Epithelial cell of esophagus (primary cell): ENCODE measurements at regions not wholly inside any gene's neighbourhood (a gene's known extent, or its start where the extent isn't known, plus 50 kb on each side); places are given as distances from the start of the nearest gene placed in this dataset.
"Not testable (repeated sequence)": the region's sequence is repeated elsewhere in the genome, so short reads cannot be mapped to it uniquely, and the experiment has no call there.

ENCODE experiments used
- DNase-seq: peaks from one replicate; pipeline ENCODE4 v3.0.0; 2010; ENCODE audit warnings: low read depth
- H3K4me3 ChIP-seq: 2 replicates; pipeline ENCODE4 v1.5.1; 2011; ENCODE audit warnings: mild to moderate bottlenecking, low read length, control low read depth
- CTCF ChIP-seq: IDR thresholded peaks from 2 replicates; pipeline ENCODE4 v1.5.1; 2011; ENCODE audit warnings: low read depth, mild to moderate bottlenecking, low read length, control low read depth, inconsistent platforms; ENCODE audit not compliant: insufficient read depth; ENCODE audit errors: missing control alignments

- DNase-seq: no peak
- no peak for TF ChIP-seq CTCF
- H3K4me3 ChIP-seq: no peak overlapping the region
These were observed 174.1 kb downstream of the PRELID2 start for GRCh38 chr5:145660897-145661640.

GRCh38 chr5:145658435-145658834 lies 176.7 kb downstream of the PRELID2 start:
- TF ChIP-seq CTCF: no peak
- no peak for DNase-seq
- H3K4me3 ChIP-seq: no peak overlapping the region

- DNase-seq, H3K4me3 ChIP-seq: not testable (repeated sequence)
These were observed 182.4 kb downstream of the PRELID2 start for GRCh38 chr5:145652700-145653099.

- not testable (repeated sequence) for H3K4me3 ChIP-seq, DNase-seq
These were observed 188.0 kb downstream of the PRELID2 start for GRCh38 chr5:145647137-145647536.

GRCh38 chr5:145643214-145643613 lies 191.9 kb downstream of the PRELID2 start:
- not testable (repeated sequence) for DNase-seq, H3K4me3 ChIP-seq

GRCh38 chr5:145637396-145637795 lies 197.7 kb downstream of the PRELID2 start:
- no peak for TF ChIP-seq CTCF
- no peak overlapping the region for H3K4me3 ChIP-seq
- DNase-seq: no peak

- no peak for TF ChIP-seq CTCF
- DNase-seq: peak; percentile 28
These were observed 198.8 kb downstream of the PRELID2 start for GRCh38 chr5:145636371-145636770.

GRCh38 chr5:145633474-145633873 lies 201.7 kb downstream of the PRELID2 start:
- DNase-seq: no peak
- H3K4me3 ChIP-seq: no peak overlapping the region
- no peak for TF ChIP-seq CTCF

More at GRCh38 chr5:145636371-145636770, 198.8 kb downstream of the PRELID2 start:
- H3K4me3 ChIP-seq: no peak overlapping the region
